H1 (cell line): ENCODE measurements at regions not wholly inside any gene's neighbourhood (a gene's known extent, or its start where the extent isn't known, plus 50 kb on each side); places are given as distances from the start of the nearest gene placed in this dataset.

Source experiments
- CTCF ChIA-PET: fragments of 300-600 bp; sonication (Branson Sonifier 250); formaldehyde crosslinking; loops from one replicate; lab custom pipeline; 2021; ENCODE audit not compliant: partially characterized antibody; lab: Charles Lee
- POLR2A ChIA-PET: fragments of 300-600 bp; sonication (Branson Sonifier 250); formaldehyde crosslinking; loops from one replicate; lab custom pipeline; 2021; ENCODE audit warnings: inconsistent platforms; ENCODE audit not compliant: partially characterized antibody; lab: Charles Lee
- DNase-seq, 2 experiments: peaks; one replicate each; pipeline versions ENCODE4 v3.0.0 to v3.0.0-alpha.2; 2010 to 2022; ENCODE audit warnings: low spot score in 2 of 2, low read depth in 1 of 2, mixed read lengths in 1 of 2
- FAIRE-seq: peaks from 2 replicates; lab custom pipeline; 2011; peaks lifted over from hg19 to GRCh38; lab: Jason Lieb, UNC
- H2AFZ ChIP-seq: 2 replicates; pipeline ENCODE4 v1.8.1; 2012; ENCODE audit warnings: low read length, inconsistent platforms
- H2AK5ac ChIP-seq: 2 replicates; pipeline ENCODE4 v1.6.1; 2013; ENCODE audit warnings: low read depth, low read length
- H2BK120ac ChIP-seq: replicated peaks from 2 replicates; pipeline ENCODE3; 2013; ENCODE audit warnings: low read depth, low read length, inconsistent platforms
- H2BK12ac ChIP-seq: 2 replicates; pipeline ENCODE4 v1.6.1; 2013; ENCODE audit warnings: low read depth, low read length
- H2BK15ac ChIP-seq: 2 replicates; pipeline ENCODE4 v1.6.1; 2013; ENCODE audit warnings: low read length
- H2BK20ac ChIP-seq: 2 replicates; pipeline ENCODE4 v1.6.1; 2013; ENCODE audit warnings: low read length
- H2BK5ac ChIP-seq: 2 replicates; pipeline ENCODE4 v1.6.1; 2013; ENCODE audit warnings: low read depth, low read length
- H3K14ac ChIP-seq: 2 replicates; pipeline ENCODE4 v1.6.1; 2013; ENCODE audit warnings: inconsistent platforms; ENCODE audit not compliant: insufficient read length
- H3K18ac ChIP-seq: 2 replicates; pipeline ENCODE4 v1.6.1; 2013; ENCODE audit warnings: low read length; ENCODE audit errors: extremely low read depth
- H3K23ac ChIP-seq: 2 replicates; pipeline ENCODE4 v1.6.1; 2013; ENCODE audit warnings: inconsistent platforms; ENCODE audit not compliant: insufficient read length
- H3K23me2 ChIP-seq: 2 replicates; pipeline ENCODE4 v1.6.1; 2013; ENCODE audit warnings: low read depth, low read length
- H3K27ac ChIP-seq: 2 replicates; pipeline ENCODE4 v1.6.1; 2011; ENCODE audit warnings: low read depth, low read length, inconsistent platforms
- H3K27me3 ChIP-seq, 4 experiments: replicated peaks in 1 of 4; 1 replicate in 1 of 4; 2 replicates in 3 of 4; pipeline versions ENCODE4 v1.6.1 to v1.8.1; 2011 to 2013; ENCODE audit warnings: low read length in 3 of 4, mild to moderate bottlenecking in 3 of 4, inconsistent platforms in 2 of 4, mixed read lengths in 2 of 4, moderate library complexity in 1 of 4; ENCODE audit not compliant: control insufficient read depth in 3 of 4, insufficient read depth in 3 of 4; ENCODE audit errors: extremely low read depth in 1 of 4
- H3K36me3 ChIP-seq, 4 experiments: 2 replicates each; pipeline versions ENCODE4 v1.6.1 to v1.8.1; 2011 to 2013; ENCODE audit warnings: mild to moderate bottlenecking in 4 of 4, low read length in 3 of 4, moderate library complexity in 2 of 4, control low read depth in 1 of 4, inconsistent platforms in 1 of 4; ENCODE audit not compliant: insufficient read depth in 4 of 4, control insufficient read depth in 2 of 4
- H3K4ac ChIP-seq: replicated peaks from 2 replicates; pipeline ENCODE3; 2013; ENCODE audit warnings: low read length, low read depth, mixed read lengths, inconsistent platforms; ENCODE audit not compliant: insufficient read length
- H3K4me1 ChIP-seq, 4 experiments: replicated peaks in 1 of 4; 1 replicate in 1 of 4; 2 replicates in 3 of 4; pipeline versions ENCODE4 v1.6.1 to v1.8.1; 2011 to 2013; ENCODE audit warnings: low read length in 3 of 4, inconsistent platforms in 2 of 4, mixed read lengths in 1 of 4; ENCODE audit not compliant: insufficient read depth in 4 of 4, control insufficient read depth in 3 of 4
- H3K4me2 ChIP-seq, 2 experiments: 2 replicates each; pipeline versions ENCODE4 v1.6.1 to v1.8.1; 2011 to 2013; ENCODE audit warnings: low read depth in 2 of 2, low read length in 2 of 2, control low read depth in 1 of 2, inconsistent platforms in 1 of 2, mild to moderate bottlenecking in 1 of 2; ENCODE audit not compliant: insufficient read depth in 1 of 2
- H3K4me3 ChIP-seq, 4 experiments: fragments of 200-600, 300-600 bp in 1 of 4; sonication (generic), shearing (Covaris generic), sonication (Bioruptor Twin) in 1 of 4; 2 replicates each; pipeline versions ENCODE4 v1.5.1 to v1.8.1; 2011 to 2016; ENCODE audit warnings: low read length in 4 of 4, low read depth in 3 of 4, control low read depth in 2 of 4, inconsistent platforms in 2 of 4, mild to moderate bottlenecking in 2 of 4, mixed read lengths in 1 of 4, moderate library complexity in 1 of 4; ENCODE audit not compliant: insufficient read depth in 2 of 4; ENCODE audit errors: extremely low read depth in 1 of 4
- H3K56ac ChIP-seq: replicated peaks from 2 replicates; pipeline ENCODE3; 2013; ENCODE audit warnings: low read depth, mild to moderate bottlenecking, mixed read lengths, low read length, inconsistent platforms; ENCODE audit not compliant: insufficient read length
- H3K79me1 ChIP-seq: 2 replicates; pipeline ENCODE4 v1.6.1; 2013; ENCODE audit warnings: low read depth, low read length, control low read depth
- H3K79me2 ChIP-seq, 2 experiments: 2 replicates each; pipeline versions ENCODE4 v1.6.1 to v1.8.1; 2012 to 2013; ENCODE audit warnings: low read length in 2 of 2, mild to moderate bottlenecking in 2 of 2, inconsistent platforms in 1 of 2; ENCODE audit not compliant: insufficient read depth in 2 of 2, control insufficient read depth in 1 of 2
- H3K9ac ChIP-seq, 4 experiments: replicated peaks in 1 of 4; 1 replicate in 1 of 4; 2 replicates in 3 of 4; pipeline versions ENCODE4 v1.6.1 to v1.8.1; 2011 to 2013; ENCODE audit warnings: low read depth in 3 of 4, low read length in 3 of 4, control low read depth in 2 of 4, mild to moderate bottlenecking in 2 of 4, moderate library complexity in 2 of 4, inconsistent platforms in 1 of 4; ENCODE audit errors: extremely low read depth in 1 of 4
- H3K9me3 ChIP-seq, 2 experiments: 2 replicates each; pipeline versions ENCODE4 v1.6.1 to v1.8.1; 2012 to 2013; ENCODE audit warnings: mild to moderate bottlenecking in 2 of 2, moderate library complexity in 2 of 2, control low read depth in 1 of 2, inconsistent platforms in 1 of 2, low read depth in 1 of 2, low read length in 1 of 2, mixed read lengths in 1 of 2; ENCODE audit not compliant: insufficient read depth in 2 of 2
- H4K20me1 ChIP-seq, 2 experiments: replicated peaks in 1 of 2; 2 replicates each; pipeline versions ENCODE3 to v1.8.1; 2011 to 2013; ENCODE audit warnings: inconsistent platforms in 2 of 2, low read length in 2 of 2, mild to moderate bottlenecking in 1 of 2; ENCODE audit not compliant: insufficient read depth in 2 of 2, control insufficient read depth in 1 of 2
- H4K5ac ChIP-seq: 2 replicates; pipeline ENCODE4 v1.6.1; 2013; ENCODE audit warnings: low read length, low read depth, mixed read lengths, inconsistent platforms; ENCODE audit not compliant: insufficient read length
- H4K8ac ChIP-seq: 2 replicates; pipeline ENCODE4 v1.8.0; 2013; ENCODE audit warnings: mild to moderate bottlenecking, moderate library complexity, low read length, inconsistent platforms; ENCODE audit not compliant: insufficient read depth; ENCODE audit errors: extremely low read depth
- H4K91ac ChIP-seq: replicated peaks from 2 replicates; pipeline ENCODE3; 2013; ENCODE audit warnings: low read length, mixed read lengths, inconsistent platforms; ENCODE audit not compliant: insufficient read length
- ASH2L ChIP-seq: fragments of 200-600, 300-600 bp; sonication (generic); IDR thresholded peaks from one replicate; pipeline ENCODE4 v1.7.1; 2017; ENCODE audit warnings: low read length
- EGR1 ChIP-seq: IDR thresholded peaks from 2 replicates; pipeline ENCODE4 v1.6.1; 2011; ENCODE audit warnings: low read depth, low read length, borderline replicate concordance
- EZH2 ChIP-seq: fragments of 200-600 bp; sonication (generic); IDR thresholded peaks from 2 replicates; pipeline ENCODE4 v1.7.1; 2012; ENCODE audit warnings: low read depth, mild to moderate bottlenecking, moderate library complexity, low read length, inconsistent platforms; ENCODE audit not compliant: severe bottlenecking
- JUN ChIP-seq: IDR thresholded peaks from 2 replicates; pipeline ENCODE4 v1.6.1; 2011; ENCODE audit warnings: low read depth, mild to moderate bottlenecking, improper control_type of control experiment, low read length
- JUND ChIP-seq: IDR thresholded peaks from 2 replicates; pipeline ENCODE4 v1.6.1; 2011; ENCODE audit warnings: mild to moderate bottlenecking, improper control_type of control experiment, low read length
- KDM1A ChIP-seq: fragments of 200-600, 300-600 bp; sonication (generic); IDR thresholded peaks from 2 replicates; pipeline ENCODE4 v1.7.1; 2016; ENCODE audit warnings: mild to moderate bottlenecking, low read length, borderline replicate concordance
- POU5F1 ChIP-seq: IDR thresholded peaks from 2 replicates; pipeline ENCODE4 v1.6.1; 2011; ENCODE audit warnings: low read depth, mild to moderate bottlenecking, low read length, moderate library complexity
- SIRT6 ChIP-seq: IDR thresholded peaks from one replicate; pipeline ENCODE4 v1.7.1; 2012; ENCODE audit warnings: low read length, inconsistent platforms
- TEAD4 ChIP-seq: IDR thresholded peaks from 2 replicates; pipeline ENCODE4 v1.6.1; 2012; ENCODE audit warnings: low read depth, low read length, inconsistent platforms, mixed read lengths
- WGBS, 2 experiments: shearing (Covaris generic) in 1 of 2; methylation state at CpG; one replicate each; pipeline versions ENCODE4 v1.1.6 to v1.1.7; 2013 to 2015; ENCODE audit warnings: low lambda C conversion rate in 2 of 2, mixed read lengths in 2 of 2, inconsistent platforms in 1 of 2, low coverage in 1 of 2, missing lambda C conversion rate in 1 of 2; ENCODE audit not compliant: insufficient replicate concordance in 2 of 2, insufficient coverage in 1 of 2, insufficient read length in 1 of 2; ENCODE audit errors: extremely low coverage in 1 of 2, missing lambda C conversion rate in 1 of 2; 5-methylcytosine and 5-hydroxymethylcytosine counted together

GRCh38 chr4:123488916-123489315, 92.3 kb downstream of the SPRY1 start:
- Histone ChIP-seq H2AK5ac (no peak overlapping the region), H3K9me3 (no peaks in the 10 kb centered on the region; a peak in 1 of 4 replicates), H3K9ac (no peak overlapping the region), H3K23ac (no peak overlapping the region), H3K79me2 (no peaks in the 10 kb centered on the region), H2BK15ac (no peak overlapping the region), H3K27me3 (no peaks in the 10 kb centered on the region), H2BK120ac (no peak overlapping the region), H3K4ac (no peak overlapping the region), H4K5ac (no peak overlapping the region), H3K4me1 (no peaks in the 10 kb centered on the region), H3K23me2 (no peaks in the 10 kb centered on the region), H2BK5ac (no peak overlapping the region), H2BK20ac (no peak overlapping the region), H3K14ac (no peak overlapping the region), H3K56ac (no peak overlapping the region), H3K79me1 (no peaks in the 10 kb centered on the region), H2AFZ (no peak overlapping the region; the same call in 1 of the 2 replicates), H3K36me3 (no peaks in the 10 kb centered on the region), H4K20me1 (no peaks in the 10 kb centered on the region), H4K8ac (no peak overlapping the region), H4K91ac (no peak overlapping the region), H3K4me3 (no peak overlapping the region), H3K18ac (no peak overlapping the region), H2BK12ac (no peak overlapping the region), H3K4me2 (no peak overlapping the region), H3K27ac (no peak overlapping the region)
- DNase-seq (no peak), FAIRE-seq (no peak)
- POLR2A ChIA-PET: no interaction called here
- CTCF ChIA-PET: interaction anchor here (0.8 to 1.2 kb wide), 2 partner anchors 9 to 26 kb away, joined by 3 to 4 read pairs; no protein-coding TSS in a partner anchor
- WGBS, 2 experiments: 93% methylated on average over 5 of the region's 5 CpGs; no CpG with 5 or more reads in 1 of the 2 experiments
- TF ChIP-seq SIRT6 (no peak), EZH2 (no peak), TEAD4 (no peak), JUN (no peak), KDM1A (no peak), POU5F1 (no peak), ASH2L (no peak), JUND (no peak), EGR1 (no peak)
